ENCODE measurements at regions not wholly inside any gene's neighbourhood (a gene's known extent, or its start where the extent isn't known, plus 50 kb on each side); places are given as distances from the start of the nearest gene placed in this dataset.

DNA sequence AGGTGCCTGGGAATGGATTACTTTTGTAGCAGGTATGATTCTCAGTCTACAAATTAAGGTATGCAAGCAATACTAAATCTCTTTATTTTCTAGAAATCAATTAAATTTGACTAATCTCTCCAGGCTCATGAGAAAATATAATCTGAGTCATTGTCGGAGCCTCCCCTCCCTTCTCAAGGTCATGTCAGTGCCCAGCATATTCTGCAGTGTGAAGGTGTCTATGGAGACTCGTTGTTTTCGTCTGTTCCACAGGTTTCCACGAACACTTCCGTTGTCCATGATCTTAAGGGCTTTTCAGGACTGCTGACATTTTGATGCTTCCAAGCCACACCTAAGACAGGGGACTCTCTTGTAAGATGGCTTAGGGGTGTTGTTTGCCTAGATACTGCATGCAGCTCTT is 56.6 kb upstream of the SCOC start:
- intact Hi-C loops (cut with DNase I), result no loop called here

DNA sequence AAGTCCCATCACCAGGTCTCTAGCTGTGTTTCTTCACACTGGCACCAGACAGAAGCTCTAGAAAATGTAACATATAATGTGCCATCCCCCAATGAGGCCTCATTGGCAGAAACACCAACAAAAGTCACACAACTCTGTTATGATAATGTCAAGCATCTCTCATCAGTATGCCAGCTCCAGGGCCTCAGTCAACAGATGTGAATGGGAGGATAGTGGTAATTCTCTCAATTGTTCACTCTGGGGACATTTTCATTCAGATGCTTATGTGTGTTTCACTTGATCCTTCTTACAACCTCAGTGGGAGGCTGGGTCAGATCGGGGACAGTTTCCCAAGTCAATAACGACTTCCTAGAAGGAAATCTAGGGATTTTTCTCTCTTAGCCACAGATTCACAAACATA is 57.5 kb upstream of the SCOC start:
- Histone ChIP-seq H3K27ac (ENCODE audit: low read depth in 2 of 2, low read length in 2 of 2) (no peak overlapping the region), H3K9me3 (ENCODE audit: control insufficient read depth in 2 of 3, insufficient read depth in 1 of 3, low read length in 3 of 3) (no peaks in the 10 kb centered on the region), H3K4me3 (ENCODE audit: low read length in 3 of 3) (no peak overlapping the region), H3K27me3 (ENCODE audit: control insufficient read depth, insufficient read depth, low read length) (no peaks in the 10 kb centered on the region), H3K9ac (ENCODE audit: low read length in 3 of 3) (no peak overlapping the region), H3K4me1 (ENCODE audit: control insufficient read depth in 2 of 3, insufficient read depth in 2 of 3, low read depth in 1 of 3, low read length in 3 of 3) (no peaks in the 10 kb centered on the region), H3K36me3 (ENCODE audit: control insufficient read depth in 2 of 3, insufficient read depth in 3 of 3, low read length in 3 of 3) (no peaks in the 10 kb centered on the region)
- TF ChIP-seq, protein P1, sequence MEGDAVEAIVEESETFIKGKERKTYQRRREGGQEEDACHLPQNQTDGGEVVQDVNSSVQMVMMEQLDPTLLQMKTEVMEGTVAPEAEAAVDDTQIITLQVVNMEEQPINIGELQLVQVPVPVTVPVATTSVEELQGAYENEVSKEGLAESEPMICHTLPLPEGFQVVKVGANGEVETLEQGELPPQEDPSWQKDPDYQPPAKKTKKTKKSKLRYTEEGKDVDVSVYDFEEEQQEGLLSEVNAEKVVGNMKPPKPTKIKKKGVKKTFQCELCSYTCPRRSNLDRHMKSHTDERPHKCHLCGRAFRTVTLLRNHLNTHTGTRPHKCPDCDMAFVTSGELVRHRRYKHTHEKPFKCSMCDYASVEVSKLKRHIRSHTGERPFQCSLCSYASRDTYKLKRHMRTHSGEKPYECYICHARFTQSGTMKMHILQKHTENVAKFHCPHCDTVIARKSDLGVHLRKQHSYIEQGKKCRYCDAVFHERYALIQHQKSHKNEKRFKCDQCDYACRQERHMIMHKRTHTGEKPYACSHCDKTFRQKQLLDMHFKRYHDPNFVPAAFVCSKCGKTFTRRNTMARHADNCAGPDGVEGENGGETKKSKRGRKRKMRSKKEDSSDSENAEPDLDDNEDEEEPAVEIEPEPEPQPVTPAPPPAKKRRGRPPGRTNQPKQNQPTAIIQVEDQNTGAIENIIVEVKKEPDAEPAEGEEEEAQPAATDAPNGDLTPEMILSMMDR (IDR thresholded peaks at IDR 0.05; ENCODE audit: borderline replicate concordance, extremely low read depth, insufficient read depth), result no peak
- no peak for DNase-seq
- no peak for FAIRE-seq
- intact Hi-C loops (cut with DNase I), result no loop called here

More for the DNA sequence above, 56.6 kb upstream of the SCOC start:
- FAIRE-seq (no peak), DNase-seq (no peak)
- Histone ChIP-seq H3K4me3 (ENCODE audit: low read length in 3 of 3) (no peak overlapping the region), H3K4me1 (ENCODE audit: control insufficient read depth in 2 of 3, insufficient read depth in 2 of 3, low read depth in 1 of 3, low read length in 3 of 3) (no peaks in the 10 kb centered on the region), H3K27ac (ENCODE audit: low read depth in 2 of 2, low read length in 2 of 2) (no peak overlapping the region), H3K9me3 (ENCODE audit: control insufficient read depth in 2 of 3, insufficient read depth in 1 of 3, low read length in 3 of 3) (no peaks in the 10 kb centered on the region), H3K9ac (ENCODE audit: low read length in 3 of 3) (no peak overlapping the region), H3K36me3 (ENCODE audit: control insufficient read depth in 2 of 3, insufficient read depth in 3 of 3, low read length in 3 of 3) (no peaks in the 10 kb centered on the region), H3K27me3 (ENCODE audit: control insufficient read depth, insufficient read depth, low read length) (no peaks in the 10 kb centered on the region)
- TF ChIP-seq, protein P1 (IDR thresholded peaks at IDR 0.05; ENCODE audit: borderline replicate concordance, extremely low read depth, insufficient read depth), result no peak

DNA sequence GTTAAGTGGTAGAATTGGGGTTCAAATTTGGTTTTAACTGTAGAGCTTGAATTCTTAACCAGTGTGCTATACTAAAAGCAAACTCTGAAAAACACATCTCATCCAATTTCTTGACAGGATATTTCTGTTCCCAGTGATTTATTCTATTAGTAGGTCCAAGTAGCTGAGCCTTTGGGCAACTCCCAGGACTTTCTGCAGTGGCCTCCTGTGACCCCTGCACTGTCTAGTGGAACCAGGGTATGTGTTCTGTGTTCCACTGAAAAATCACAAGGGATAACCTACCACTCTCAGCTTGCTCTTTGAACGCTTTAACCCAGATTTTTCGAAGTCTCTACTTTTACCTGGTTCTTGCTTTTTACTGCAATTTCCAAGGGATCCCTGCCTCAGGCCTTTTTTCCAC is 58.0 kb upstream of the SCOC start:
- H3K27me3 ChIP-seq (ENCODE audit: control insufficient read depth, insufficient read depth, low read length), result no peaks in the 10 kb centered on the region
- H3K9ac ChIP-seq (ENCODE audit: low read length in 3 of 3), result no peak overlapping the region
- no peak overlapping the region for H3K27ac ChIP-seq (ENCODE audit: low read depth in 2 of 2, low read length in 2 of 2)
- TF ChIP-seq, protein P1 (IDR thresholded peaks at IDR 0.05; ENCODE audit: borderline replicate concordance, extremely low read depth, insufficient read depth), result no peak
- H3K9me3 ChIP-seq (ENCODE audit: control insufficient read depth in 2 of 3, insufficient read depth in 1 of 3, low read length in 3 of 3), result no peaks in the 10 kb centered on the region
- H3K4me1 ChIP-seq (ENCODE audit: control insufficient read depth in 2 of 3, insufficient read depth in 2 of 3, low read depth in 1 of 3, low read length in 3 of 3), result no peaks in the 10 kb centered on the region
- H3K4me3 ChIP-seq (ENCODE audit: low read length in 3 of 3), result no peak overlapping the region
- intact Hi-C loops (cut with DNase I), result no loop called here
- DNase-seq (peak in 1 of 5 donors; percentile 22), FAIRE-seq (no peak)
- no peaks in the 10 kb centered on the region for H3K36me3 ChIP-seq (ENCODE audit: control insufficient read depth in 2 of 3, insufficient read depth in 3 of 3, low read length in 3 of 3)

DNA sequence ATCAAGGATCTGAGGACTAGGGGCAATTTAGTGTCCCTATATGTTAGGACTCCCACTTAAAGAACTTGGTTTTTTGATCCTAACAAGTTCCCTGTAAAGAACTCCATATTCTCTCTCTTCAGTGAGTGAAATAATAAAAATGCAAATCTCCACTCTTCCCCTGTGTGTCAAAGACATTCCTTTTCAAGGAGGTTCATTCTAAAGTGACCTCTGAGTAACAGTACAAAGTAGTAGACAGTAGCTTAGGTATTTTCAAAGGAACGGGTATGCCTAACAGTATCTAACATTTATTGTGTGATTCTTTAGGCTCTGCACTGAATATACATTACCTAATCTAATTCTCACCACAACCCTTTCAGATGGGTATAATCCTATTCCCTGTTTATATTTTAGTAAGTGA is 58.4 kb upstream of the SCOC start:
- no peak overlapping the region for H3K4me3 ChIP-seq (ENCODE audit: low read length in 3 of 3)
- no peaks in the 10 kb centered on the region for H3K9me3 ChIP-seq (ENCODE audit: control insufficient read depth in 2 of 3, insufficient read depth in 1 of 3, low read length in 3 of 3)
- H3K27ac ChIP-seq (ENCODE audit: low read depth in 2 of 2, low read length in 2 of 2), result no peak overlapping the region
- intact Hi-C loops (cut with DNase I), result no loop called here
- no peaks in the 10 kb centered on the region for H3K27me3 ChIP-seq (ENCODE audit: control insufficient read depth, insufficient read depth, low read length)
- DNase-seq (no peak), FAIRE-seq (no peak)
- H3K9ac ChIP-seq (ENCODE audit: low read length in 3 of 3), result no peak overlapping the region
- no peaks in the 10 kb centered on the region for H3K36me3 ChIP-seq (ENCODE audit: control insufficient read depth in 2 of 3, insufficient read depth in 3 of 3, low read length in 3 of 3)
- TF ChIP-seq, protein P1 (IDR thresholded peaks at IDR 0.05; ENCODE audit: borderline replicate concordance, extremely low read depth, insufficient read depth), result no peak
- no peaks in the 10 kb centered on the region for H3K4me1 ChIP-seq (ENCODE audit: control insufficient read depth in 2 of 3, insufficient read depth in 2 of 3, low read depth in 1 of 3, low read length in 3 of 3)
